PC-3 (cell line): ENCODE measurements at regions not wholly inside any gene's neighbourhood (a gene's known extent, or its start where the extent isn't known, plus 50 kb on each side); places are given as distances from the start of the nearest gene placed in this dataset.

Source experiments
- ATAC-seq: fragments of 200-7000 bp; cut with Tn5 transposase; 2 replicates; pipeline ENCODE4 v1.9.1; 2020; ENCODE audit warnings: mild to moderate bottlenecking, moderate library complexity
- BruUV-seq: library from RNA; stranded (reverse); fragments of 400-500 nt; replicated peaks from 2 replicates; lab custom pipeline; 2021; lab: Mats Ljungman, UMichigan
- CTCF ChIA-PET: fragments of 300-600 bp; sonication (Branson Sonifier 250); formaldehyde crosslinking; loops from one replicate; lab custom pipeline; 2022; ENCODE audit warnings: antibody characterized with exemption; lab: Charles Lee
- POLR2A ChIA-PET: fragments of 300-600 bp; sonication (Branson Sonifier 250); formaldehyde crosslinking; loops from one replicate; lab custom pipeline; 2022; ENCODE audit warnings: antibody characterized with exemption; ENCODE audit not compliant: unreplicated experiment; lab: Charles Lee
- DNase-seq: peaks from one replicate; pipeline ENCODE4 v3.0.0-alpha.2; 2015
- H2AFZ ChIP-seq: fragments of 300-600 bp; sonication (generic); 2 replicates; pipeline ENCODE4 v1.6.0; 2016; ENCODE audit warnings: antibody characterized with exemption, low read length
- H3F3A ChIP-seq: fragments of 300-600 bp; sonication (generic); one replicate; pipeline ENCODE4 v1.6.0; 2017; ENCODE audit warnings: antibody characterized with exemption, low read length, control low read depth, mild to moderate bottlenecking; ENCODE audit not compliant: unreplicated experiment
- H3K27ac ChIP-seq: fragments of 300-600 bp; sonication (generic); 2 replicates; pipeline ENCODE4 v1.5.1; 2016; ENCODE audit warnings: mild to moderate bottlenecking, low read length
- H3K27me3 ChIP-seq: fragments of 300-600 bp; sonication (generic); 2 replicates; pipeline ENCODE4 v1.6.1; 2016; ENCODE audit warnings: low read length, mixed read lengths
- H3K36me3 ChIP-seq: fragments of 300-600 bp; sonication (generic); 2 replicates; pipeline ENCODE4 v1.6.1; 2016; ENCODE audit warnings: low read depth, mixed run types, low read length, mixed read lengths
- H3K4me1 ChIP-seq: fragments of 300-600 bp; sonication (generic); 2 replicates; pipeline ENCODE4 v1.5.1; 2016; ENCODE audit warnings: low read length; ENCODE audit not compliant: insufficient read depth
- H3K4me2 ChIP-seq: fragments of 300-600 bp; sonication (generic); 2 replicates; pipeline ENCODE4 v1.6.0; 2016; ENCODE audit warnings: low read length
- H3K4me3 ChIP-seq: fragments of 300-600 bp; sonication (generic); 2 replicates; pipeline ENCODE4 v1.5.1; 2016; ENCODE audit warnings: mild to moderate bottlenecking, low read length, mixed read lengths
- H3K79me2 ChIP-seq: fragments of 300-600 bp; sonication (generic); 2 replicates; pipeline ENCODE4 v1.6.1; 2017; ENCODE audit warnings: low read length, mixed read lengths
- H3K9ac ChIP-seq: fragments of 300-600 bp; sonication (generic); 2 replicates; pipeline ENCODE4 v1.6.0; 2016; ENCODE audit warnings: mild to moderate bottlenecking, low read length
- H3K9me2 ChIP-seq: fragments of 300-600 bp; sonication (generic); replicated peaks from 2 replicates; pipeline ENCODE4 v1.6.1; 2016; ENCODE audit warnings: mixed run types, low read length, mixed read lengths
- H3K9me3 ChIP-seq: fragments of 300-600 bp; sonication (generic); 2 replicates; pipeline ENCODE4 v1.6.1; 2016; ENCODE audit warnings: low read length, mixed read lengths
- H4K20me1 ChIP-seq: fragments of 300-600 bp; sonication (generic); 2 replicates; pipeline ENCODE4 v1.6.1; 2016; ENCODE audit warnings: low read length, mixed read lengths
- EZH2 ChIP-seq: fragments of 300-600 bp; sonication (generic); IDR thresholded peaks from one replicate; pipeline ENCODE4 v1.6.1; 2017; ENCODE audit warnings: antibody characterized with exemption, mild to moderate bottlenecking, low read length; ENCODE audit not compliant: unreplicated experiment
- EZH2phosphoT487 ChIP-seq: fragments of 300-600 bp; sonication (generic); IDR thresholded peaks from 2 replicates; pipeline ENCODE4 v1.6.1; 2018; ENCODE audit warnings: mild to moderate bottlenecking, antibody characterized with exemption, low read length, borderline replicate concordance
- intact Hi-C: fragments of 100-400 bp; cut with micrococcal nuclease; formaldehyde crosslinking; loops from 2 replicates; pipeline ENCODE4 v1.9.0; 2023
- TF ChIP-seq, protein P1 (sequence below): fragments of 300-600 bp; sonication (generic); conservative IDR thresholded peaks from 2 replicates; pipeline ENCODE4 v1.5.1; 2017; ENCODE audit warnings: antibody characterized with exemption, low read depth, mild to moderate bottlenecking, low read length

DNA sequence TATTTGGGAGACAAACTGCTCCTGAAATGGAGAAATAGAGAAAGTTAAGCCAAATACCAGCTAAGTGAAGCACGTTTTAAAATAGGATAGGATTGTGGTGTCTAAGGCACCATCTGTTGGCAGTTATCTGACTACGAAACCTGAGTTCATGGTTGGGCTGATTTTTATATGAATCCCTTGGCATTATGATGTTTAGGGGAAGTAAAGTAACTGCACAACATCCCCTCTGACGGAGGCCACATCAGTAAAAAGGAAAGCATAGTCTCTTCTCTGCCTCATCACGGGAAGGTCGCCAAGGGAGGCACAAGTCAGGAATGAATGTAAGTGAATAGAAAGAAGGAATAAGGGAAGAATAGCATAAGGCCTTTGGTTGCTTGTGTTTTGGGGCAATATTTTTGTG is 128.0 kb downstream of the PRRX1 start:
- Histone ChIP-seq H3K4me3 (no peak overlapping the region), H3K9me2 (no peaks in the 10 kb centered on the region), H3K4me2 (no peak overlapping the region), H3F3A (no peaks in the 10 kb centered on the region), H3K9me3 (no peaks in the 10 kb centered on the region), H3K36me3 (no peaks in the 10 kb centered on the region), H2AFZ (no peak overlapping the region), H3K4me1 (no peaks in the 10 kb centered on the region), H4K20me1 (no peaks in the 10 kb centered on the region), H3K79me2 (no peaks in the 10 kb centered on the region), H3K9ac (no peak overlapping the region), H3K27me3 (peaks cover 13% of the 10 kb centered on the region; the same call in 1 of the 2 replicates), H3K27ac (no peak overlapping the region)
- TF ChIP-seq, protein P1, sequence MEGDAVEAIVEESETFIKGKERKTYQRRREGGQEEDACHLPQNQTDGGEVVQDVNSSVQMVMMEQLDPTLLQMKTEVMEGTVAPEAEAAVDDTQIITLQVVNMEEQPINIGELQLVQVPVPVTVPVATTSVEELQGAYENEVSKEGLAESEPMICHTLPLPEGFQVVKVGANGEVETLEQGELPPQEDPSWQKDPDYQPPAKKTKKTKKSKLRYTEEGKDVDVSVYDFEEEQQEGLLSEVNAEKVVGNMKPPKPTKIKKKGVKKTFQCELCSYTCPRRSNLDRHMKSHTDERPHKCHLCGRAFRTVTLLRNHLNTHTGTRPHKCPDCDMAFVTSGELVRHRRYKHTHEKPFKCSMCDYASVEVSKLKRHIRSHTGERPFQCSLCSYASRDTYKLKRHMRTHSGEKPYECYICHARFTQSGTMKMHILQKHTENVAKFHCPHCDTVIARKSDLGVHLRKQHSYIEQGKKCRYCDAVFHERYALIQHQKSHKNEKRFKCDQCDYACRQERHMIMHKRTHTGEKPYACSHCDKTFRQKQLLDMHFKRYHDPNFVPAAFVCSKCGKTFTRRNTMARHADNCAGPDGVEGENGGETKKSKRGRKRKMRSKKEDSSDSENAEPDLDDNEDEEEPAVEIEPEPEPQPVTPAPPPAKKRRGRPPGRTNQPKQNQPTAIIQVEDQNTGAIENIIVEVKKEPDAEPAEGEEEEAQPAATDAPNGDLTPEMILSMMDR = no peak
- TF ChIP-seq EZH2 (no peak), EZH2phosphoT487 (no peak)
- ATAC-seq (no peak), DNase-seq (no peak)
- ChIA-PET POLR2A (no interaction called here), CTCF (no interaction called here)
- intact Hi-C loops = no loop called here
- no TSS peak for BruUV-seq

DNA sequence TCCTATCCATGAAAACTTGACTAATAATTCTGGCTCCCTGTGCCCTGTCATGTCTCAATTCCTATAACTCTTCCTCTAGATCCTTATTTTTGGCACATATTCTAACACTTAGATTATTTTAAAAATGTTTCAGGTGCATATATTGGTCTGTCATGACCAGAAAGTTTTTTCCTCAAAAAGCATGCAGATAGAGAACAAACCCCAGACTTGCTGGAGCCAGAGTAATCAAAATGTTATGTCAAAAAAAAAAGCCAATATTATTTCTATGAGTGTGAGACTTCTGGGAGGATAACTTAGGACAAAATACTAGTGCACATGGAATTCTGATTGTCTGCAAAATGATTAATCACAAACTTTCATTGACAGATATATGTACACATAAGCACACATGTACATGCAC is 135.1 kb upstream of the MROH9 start:
- no peak overlapping the region for H3K27ac ChIP-seq
- no peaks in the 10 kb centered on the region for H4K20me1 ChIP-seq
- no peaks in the 10 kb centered on the region for H3K36me3 ChIP-seq
- no TSS peak for BruUV-seq
- ChIA-PET POLR2A (no interaction called here), CTCF (no interaction called here)
- no peak overlapping the region for H3K4me2 ChIP-seq
- H3K4me3 ChIP-seq = no peak overlapping the region
- H3K9me3 ChIP-seq = no peaks in the 10 kb centered on the region
- DNase-seq (no peak), ATAC-seq (no peak)
- no peak overlapping the region for H2AFZ ChIP-seq
- H3K79me2 ChIP-seq = no peaks in the 10 kb centered on the region
- TF ChIP-seq, protein P1 = no peak
- no peak for TF ChIP-seq EZH2
- no peak for TF ChIP-seq EZH2phosphoT487
- H3F3A ChIP-seq = no peaks in the 10 kb centered on the region
- no peaks in the 10 kb centered on the region for H3K9me2 ChIP-seq
- no peaks in the 10 kb centered on the region for H3K27me3 ChIP-seq
- no peaks in the 10 kb centered on the region for H3K4me1 ChIP-seq
- H3K9ac ChIP-seq = no peak overlapping the region
- intact Hi-C loops = no loop called here

DNA sequence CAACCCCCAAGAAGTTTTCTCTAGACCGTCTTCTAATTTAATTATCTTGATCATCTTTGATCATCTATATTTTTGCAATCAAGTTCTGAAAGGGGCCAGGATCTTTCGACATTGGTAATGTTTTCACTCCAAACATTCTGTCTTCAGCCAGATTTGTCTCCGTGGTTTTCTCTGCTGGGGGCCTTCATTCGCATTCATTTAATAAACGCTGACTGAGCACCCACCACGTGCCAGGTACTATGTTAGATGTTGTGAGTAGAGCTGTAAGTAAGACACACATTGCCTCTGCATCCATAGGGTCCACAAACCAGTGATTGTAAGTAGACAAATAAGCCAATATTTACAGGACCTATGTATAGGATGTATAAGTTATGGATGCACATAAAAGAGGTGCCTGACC is 134.5 kb upstream of the MROH9 start:
- Histone ChIP-seq H3K4me3 (no peak overlapping the region), H3K27ac (no peak overlapping the region), H3K79me2 (no peaks in the 10 kb centered on the region), H3K36me3 (no peaks in the 10 kb centered on the region), H3K9ac (no peak overlapping the region), H3F3A (no peaks in the 10 kb centered on the region), H3K4me2 (no peak overlapping the region), H3K9me3 (no peaks in the 10 kb centered on the region), H3K27me3 (no peaks in the 10 kb centered on the region), H4K20me1 (no peaks in the 10 kb centered on the region), H3K9me2 (no peaks in the 10 kb centered on the region), H2AFZ (no peak overlapping the region), H3K4me1 (no peaks in the 10 kb centered on the region)
- DNase-seq (no peak), ATAC-seq (no peak)
- CTCF ChIA-PET = no interaction called here
- intact Hi-C loops = no loop called here
- no TSS peak for BruUV-seq
- TF ChIP-seq, protein P1 = no peak
- TF ChIP-seq EZH2 (no peak), EZH2phosphoT487 (no peak)
- POLR2A ChIA-PET = no interaction called here
